ENCODE measurements at regions not wholly inside any gene's neighbourhood (a gene's known extent, or its start where the extent isn't known, plus 50 kb on each side); places are given as distances from the start of the nearest gene placed in this dataset.
A peak's percentile ranks its signal among the peaks of the same experiment; 100 is the strongest.

DNA sequence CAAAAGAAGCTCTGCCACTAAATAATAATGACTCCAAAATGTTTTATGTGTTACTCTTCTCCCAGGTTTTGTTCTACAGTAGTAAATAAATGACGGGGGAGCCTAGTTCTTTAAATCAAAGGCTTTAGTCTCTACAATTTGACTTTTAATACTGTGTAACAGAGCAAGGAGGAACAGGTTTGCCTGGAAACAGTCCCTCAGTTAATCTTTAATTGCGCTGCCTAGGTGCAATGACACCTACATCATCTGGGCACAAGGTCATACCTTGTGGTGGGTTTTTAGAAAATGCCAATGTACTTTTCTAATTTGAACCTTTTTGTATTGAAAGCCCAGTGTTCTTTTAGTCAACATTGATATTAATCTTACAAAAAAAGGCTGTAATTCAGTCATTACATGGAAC lies 287.3 kb upstream of the SETBP1 start:
- H3K27ac ChIP-seq, result no peak overlapping the region
- H3K36me3 ChIP-seq, result no peaks in the 10 kb centered on the region
- no peak for DNase-seq (ENCODE audit: low read depth in 1 of 2, low spot score in 2 of 2)
- no peaks in the 10 kb centered on the region for H3K4me1 ChIP-seq (replicated peaks)
- no peaks in the 10 kb centered on the region; the same call in 1 of the 2 replicates for H3K27me3 ChIP-seq (replicated peaks)
- no peaks in the 10 kb centered on the region for H3K9me3 ChIP-seq (replicated peaks)
- no peak overlapping the region for H3K4me3 ChIP-seq

DNA sequence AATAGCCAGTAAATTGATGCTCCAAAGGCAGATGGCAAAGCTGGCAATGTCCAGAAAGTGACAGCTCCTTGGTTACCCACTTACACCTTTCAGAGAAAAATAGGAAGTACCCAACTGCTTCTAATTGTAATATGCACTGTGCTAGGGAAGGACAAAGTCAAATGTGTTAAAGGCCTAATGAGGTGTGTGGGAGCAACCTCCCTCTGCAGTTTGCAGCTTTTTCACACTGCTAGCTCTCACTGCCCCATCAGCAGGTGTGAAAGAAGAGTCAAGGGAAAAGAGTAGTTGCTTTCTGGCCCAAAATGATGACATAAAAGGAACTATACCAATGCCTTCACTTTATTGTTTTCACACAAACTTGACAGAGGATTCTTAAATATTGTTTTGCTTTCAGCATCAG lies 284.1 kb upstream of the SETBP1 start:
- Histone ChIP-seq H3K9me3 (replicated peaks) (no peaks in the 10 kb centered on the region), H3K27me3 (replicated peaks) (no peaks in the 10 kb centered on the region), H3K27ac (no peak overlapping the region), H3K4me1 (replicated peaks) (no peaks in the 10 kb centered on the region), H3K4me3 (no peak overlapping the region), H3K36me3 (no peaks in the 10 kb centered on the region)
- no peak for DNase-seq (ENCODE audit: low read depth in 1 of 2, low spot score in 2 of 2)

GRCh38 chr18:44409071-44409470 lies 271.6 kb upstream of the SETBP1 start:
- no peak for DNase-seq (ENCODE audit: low read depth in 1 of 2, low spot score in 2 of 2)
- Histone ChIP-seq H3K4me1 (replicated peaks) (no peaks in the 10 kb centered on the region), H3K36me3 (no peaks in the 10 kb centered on the region), H3K9me3 (replicated peaks) (no peaks in the 10 kb centered on the region), H3K27me3 (replicated peaks) (no peaks in the 10 kb centered on the region), H3K27ac (no peak overlapping the region), H3K4me3 (no peak overlapping the region)

DNA sequence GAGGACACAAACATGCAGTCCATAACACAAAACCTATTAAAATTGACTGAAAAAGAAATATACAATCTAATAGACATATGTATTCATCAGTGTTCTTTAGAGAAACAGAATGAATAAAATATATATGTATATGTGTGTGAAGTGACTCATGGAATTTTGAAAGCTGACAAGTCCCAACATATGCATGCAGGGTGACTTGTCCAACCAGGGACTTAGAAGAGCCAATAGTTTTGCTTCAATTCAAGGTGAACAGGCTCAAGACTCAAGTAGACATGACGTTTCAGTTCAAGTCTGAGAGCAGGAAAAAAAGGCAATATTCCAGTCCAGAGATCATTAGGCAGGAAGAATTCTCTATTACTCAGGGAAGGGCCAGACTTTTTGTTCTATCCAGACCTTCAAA lies 271.2 kb upstream of the SETBP1 start:
- Histone ChIP-seq H3K27ac (no peak overlapping the region), H3K4me1 (replicated peaks) (no peaks in the 10 kb centered on the region)

GRCh38 chr18:44410740-44411139 lies 269.9 kb upstream of the SETBP1 start:
- Histone ChIP-seq H3K4me3 (no peak overlapping the region), H3K27me3 (replicated peaks) (no peaks in the 10 kb centered on the region), H3K9me3 (replicated peaks) (no peaks in the 10 kb centered on the region), H3K36me3 (no peaks in the 10 kb centered on the region), H3K27ac (no peak overlapping the region), H3K4me1 (replicated peaks) (no peaks in the 10 kb centered on the region)
- DNase-seq (ENCODE audit: low read depth in 1 of 2, low spot score in 2 of 2), result no peak

More for the DNA sequence above, 271.2 kb upstream of the SETBP1 start:
- Histone ChIP-seq H3K9me3 (replicated peaks) (no peaks in the 10 kb centered on the region), H3K36me3 (no peaks in the 10 kb centered on the region), H3K4me3 (no peak overlapping the region), H3K27me3 (replicated peaks) (no peaks in the 10 kb centered on the region)
- no peak for DNase-seq (ENCODE audit: low read depth in 1 of 2, low spot score in 2 of 2)

- Histone ChIP-seq H3K9me3 (replicated peaks) (no peaks in the 10 kb centered on the region), H3K4me1 (replicated peaks) (no peaks in the 10 kb centered on the region), H3K27me3 (replicated peaks) (no peaks in the 10 kb centered on the region), H3K4me3 (no peak overlapping the region), H3K36me3 (no peaks in the 10 kb centered on the region), H3K27ac (no peak overlapping the region)
- DNase-seq (ENCODE audit: low read depth in 1 of 2, low spot score in 2 of 2), result no peak
Observed at GRCh38 chr18:44411262-44411905, 269.3 kb upstream of the SETBP1 start.

DNA sequence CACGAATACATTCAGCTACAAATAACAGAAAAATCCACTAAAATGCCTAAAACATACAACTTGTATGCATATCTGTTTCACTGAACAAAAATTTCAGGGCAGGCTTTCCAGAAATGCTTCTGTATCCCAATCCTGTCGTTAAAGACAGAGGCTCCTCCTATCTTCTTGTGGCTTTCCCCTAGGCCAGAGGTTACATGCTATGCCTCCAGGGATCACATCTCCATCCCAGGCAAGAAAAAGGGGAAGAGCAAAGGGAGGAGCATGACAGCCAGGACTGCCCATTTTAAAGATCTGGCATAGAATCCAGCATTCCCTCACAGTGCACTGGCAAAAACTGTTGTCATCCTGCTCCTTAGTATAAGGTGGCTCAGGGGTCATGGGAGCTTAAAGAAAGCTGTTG lies 268.7 kb upstream of the SETBP1 start:
- no peaks in the 10 kb centered on the region for H3K36me3 ChIP-seq
- no peaks in the 10 kb centered on the region for H3K9me3 ChIP-seq (replicated peaks)
- DNase-seq (ENCODE audit: low read depth in 1 of 2, low spot score in 2 of 2), result no peak
- no peaks in the 10 kb centered on the region for H3K4me1 ChIP-seq (replicated peaks)
- no peaks in the 10 kb centered on the region for H3K27me3 ChIP-seq (replicated peaks)
- H3K4me3 ChIP-seq, result no peak overlapping the region
- H3K27ac ChIP-seq, result no peak overlapping the region

GRCh38 chr18:44423814-44424644 lies 256.7 kb upstream of the SETBP1 start:
- Histone ChIP-seq H3K9me3 (replicated peaks) (no peaks in the 10 kb centered on the region), H3K36me3 (no peaks in the 10 kb centered on the region), H3K27ac (no peak overlapping the region), H3K27me3 (replicated peaks) (no peaks in the 10 kb centered on the region), H3K4me1 (replicated peaks) (no peaks in the 10 kb centered on the region), H3K4me3 (no peak overlapping the region)
- DNase-seq (ENCODE audit: low read depth in 1 of 2, low spot score in 2 of 2), result no peak

DNA sequence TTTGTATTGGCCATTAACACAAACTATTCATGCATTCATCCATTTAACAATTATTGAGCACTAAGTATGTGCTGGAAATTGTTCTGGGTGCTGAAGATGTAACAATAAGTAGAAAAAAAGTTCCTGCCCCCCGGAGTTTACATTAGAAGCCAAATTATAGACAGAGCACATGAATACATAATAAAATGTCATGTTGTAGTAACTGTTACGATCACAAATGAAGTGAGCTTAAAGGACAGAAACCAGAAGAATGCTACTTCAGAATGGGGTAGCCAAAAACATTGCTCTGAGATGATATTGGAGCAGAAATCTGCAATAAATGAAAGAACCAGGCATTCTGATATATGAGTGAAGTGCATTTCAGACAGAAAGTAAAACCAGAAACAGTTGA lies 256.0 kb upstream of the SETBP1 start:
- DNase-seq (ENCODE audit: low read depth in 1 of 2, low spot score in 2 of 2), result no peak
- Histone ChIP-seq H3K27ac (no peak overlapping the region), H3K36me3 (no peaks in the 10 kb centered on the region), H3K4me3 (no peak overlapping the region), H3K9me3 (replicated peaks) (no peaks in the 10 kb centered on the region), H3K4me1 (replicated peaks) (no peaks in the 10 kb centered on the region), H3K27me3 (replicated peaks) (no peaks in the 10 kb centered on the region)

DNA sequence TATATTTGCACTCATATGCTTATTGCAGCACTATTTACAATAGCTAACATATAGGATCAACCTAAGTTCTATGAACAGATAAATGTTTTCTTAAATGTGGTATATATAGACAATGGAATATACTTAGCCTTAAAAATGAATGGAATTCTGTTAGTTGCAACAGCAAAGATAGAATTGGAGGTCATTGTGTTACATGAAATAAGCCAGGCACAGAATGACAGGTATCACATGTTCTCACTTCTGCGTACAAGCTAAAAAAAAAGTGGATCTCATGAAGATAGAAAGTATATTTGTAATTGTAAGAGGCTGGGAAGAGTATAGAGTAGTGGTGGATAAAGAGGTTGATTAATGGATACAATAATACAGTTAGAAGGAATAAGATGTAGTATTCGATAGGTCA lies 255.5 kb upstream of the SETBP1 start:
- H3K27ac ChIP-seq, result no peak overlapping the region
- no peak overlapping the region for H3K4me3 ChIP-seq
- no peak for DNase-seq (ENCODE audit: low read depth in 1 of 2, low spot score in 2 of 2)
- no peaks in the 10 kb centered on the region for H3K4me1 ChIP-seq (replicated peaks)
- no peaks in the 10 kb centered on the region for H3K36me3 ChIP-seq
- H3K9me3 ChIP-seq (replicated peaks), result no peaks in the 10 kb centered on the region
- no peaks in the 10 kb centered on the region for H3K27me3 ChIP-seq (replicated peaks)

GRCh38 chr18:44437603-44438002 lies 243.1 kb upstream of the SETBP1 start:
- Histone ChIP-seq H3K27ac (no peak overlapping the region), H3K27me3 (replicated peaks) (no peaks in the 10 kb centered on the region), H3K4me1 (replicated peaks) (no peaks in the 10 kb centered on the region), H3K9me3 (replicated peaks) (no peaks in the 10 kb centered on the region), H3K36me3 (no peaks in the 10 kb centered on the region), H3K4me3 (no peak overlapping the region)
- no peak for DNase-seq (ENCODE audit: low read depth in 1 of 2, low spot score in 2 of 2)

- no peaks in the 10 kb centered on the region for H3K9me3 ChIP-seq (replicated peaks)
- H3K27me3 ChIP-seq (replicated peaks), result no peaks in the 10 kb centered on the region
- H3K36me3 ChIP-seq, result no peaks in the 10 kb centered on the region
- peak overlapping the region; percentile 29 for H3K4me3 ChIP-seq
- peaks cover 21% of the 10 kb centered on the region for H3K4me1 ChIP-seq (replicated peaks)
- peak overlapping the region; percentile 77 for H3K27ac ChIP-seq
- peak; percentile 51 to 69 for DNase-seq (ENCODE audit: low read depth in 1 of 2, low spot score in 2 of 2)
Observed at GRCh38 chr18:44450226-44450625, 230.5 kb upstream of the SETBP1 start.

- no peaks in the 10 kb centered on the region for H3K9me3 ChIP-seq (replicated peaks)
- no peak for DNase-seq (ENCODE audit: low read depth in 1 of 2, low spot score in 2 of 2)
- no peak overlapping the region for H3K27ac ChIP-seq
- no peaks in the 10 kb centered on the region for H3K36me3 ChIP-seq
- H3K4me3 ChIP-seq, result no peak overlapping the region
- peaks cover 21% of the 10 kb centered on the region for H3K4me1 ChIP-seq (replicated peaks)
- H3K27me3 ChIP-seq (replicated peaks), result no peaks in the 10 kb centered on the region
Observed at GRCh38 chr18:44452346-44452745, 228.3 kb upstream of the SETBP1 start.

DNA sequence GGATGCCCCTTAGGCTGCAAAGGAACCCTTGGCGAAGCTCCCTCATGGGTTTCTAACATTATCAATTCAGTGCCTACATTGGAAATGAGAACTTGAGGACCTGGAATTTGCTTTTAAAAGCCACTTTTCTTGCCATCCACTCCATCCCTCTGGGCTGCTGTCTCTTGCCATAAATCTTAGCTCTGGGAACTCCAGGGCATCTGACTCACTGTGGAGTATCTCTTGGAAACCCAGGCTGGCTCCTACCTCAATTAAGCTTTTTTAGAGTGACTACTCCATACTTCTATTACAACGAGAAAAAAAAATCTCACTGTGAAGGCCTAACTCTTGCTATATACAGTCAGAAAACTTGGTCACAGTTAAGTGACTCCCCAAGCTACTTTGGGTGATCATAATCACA lies 227.2 kb upstream of the SETBP1 start:
- H3K27me3 ChIP-seq (replicated peaks), result no peaks in the 10 kb centered on the region
- H3K27ac ChIP-seq, result no peak overlapping the region
- H3K9me3 ChIP-seq (replicated peaks), result no peaks in the 10 kb centered on the region
- H3K36me3 ChIP-seq, result no peaks in the 10 kb centered on the region
- H3K4me1 ChIP-seq (replicated peaks), result peaks cover 21% of the 10 kb centered on the region
- no peak for DNase-seq (ENCODE audit: low read depth in 1 of 2, low spot score in 2 of 2)
- H3K4me3 ChIP-seq, result no peak overlapping the region
